Gastrocnemius medialis (tissue), 4 donors: ENCODE measurements at regions not wholly inside any gene's neighbourhood (a gene's known extent, or its start where the extent isn't known, plus 50 kb on each side); places are given as distances from the start of the nearest gene placed in this dataset.

Experiments
- CTCF ChIP-seq, 5 experiments: fragments of 450-650 bp in 3 of 5; fragments of 200-600 bp in 2 of 5; sonication (generic) in 2 of 5; IDR thresholded peaks in 4 of 5; conservative IDR thresholded peaks in 1 of 5; 1 replicate in 4 of 5; 2 replicates in 1 of 5; pipeline ENCODE4 v1.5.1; 2016 to 2019; ENCODE audit warnings: antibody characterized with exemption in 5 of 5, mild to moderate bottlenecking in 3 of 5, moderate library complexity in 3 of 5
- POLR2A ChIP-seq, 2 donors: fragments of 450-650 bp; IDR thresholded peaks; one replicate each; pipeline ENCODE4 v1.6.1; 2017; ENCODE audit warnings: antibody characterized with exemption in 2 of 2, mild to moderate bottlenecking in 2 of 2, moderate library complexity in 2 of 2

GRCh38 chr22:34702279-34702678 lies 363.7 kb upstream of the ISX start:
- TF ChIP-seq CTCF (IDR thresholded peaks at IDR 0.05 in 4 of 5, conservative IDR thresholded peaks at IDR 0.05 in 1 of 5): no peak
- TF ChIP-seq POLR2A (IDR thresholded peaks at IDR 0.05): no peak
